GM18517 (cell line): ENCODE measurements at regions not wholly inside any gene's neighbourhood (a gene's known extent, or its start where the extent isn't known, plus 50 kb on each side); places are given as distances from the start of the nearest gene placed in this dataset.
"Not testable (repeated sequence)": the region's sequence is repeated elsewhere in the genome, so short reads cannot be mapped to it uniquely, and the experiment has no call there.

Experiments used
- ATAC-seq: cut with Tn5 transposase; IDR thresholded peaks from one replicate; pipeline ENCODE4 v1.9.1; 2021; ENCODE audit warnings: mild to moderate bottlenecking, moderate library complexity; ENCODE audit not compliant: unreplicated experiment

DNA sequence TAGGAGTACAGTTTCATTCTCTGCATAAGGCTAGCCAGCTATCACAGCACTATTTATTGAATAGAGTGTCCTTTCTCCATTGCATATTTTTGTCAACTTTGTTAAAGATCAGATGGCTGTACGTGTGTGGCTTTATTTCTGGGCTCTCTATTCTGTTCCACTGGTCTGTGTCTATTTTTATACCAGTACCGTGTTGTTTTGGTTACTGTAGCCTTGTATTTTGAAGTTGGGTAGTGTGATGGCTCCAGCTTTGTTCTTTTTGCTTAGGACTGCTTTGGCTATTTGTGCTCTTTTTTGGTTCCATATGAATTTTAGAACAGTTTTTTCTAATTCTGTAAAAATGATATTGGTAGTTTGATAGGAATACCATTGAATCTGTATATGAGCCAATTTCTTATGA lies 182.1 kb upstream of the DIAPH2 start:
- no peak for ATAC-seq

DNA sequence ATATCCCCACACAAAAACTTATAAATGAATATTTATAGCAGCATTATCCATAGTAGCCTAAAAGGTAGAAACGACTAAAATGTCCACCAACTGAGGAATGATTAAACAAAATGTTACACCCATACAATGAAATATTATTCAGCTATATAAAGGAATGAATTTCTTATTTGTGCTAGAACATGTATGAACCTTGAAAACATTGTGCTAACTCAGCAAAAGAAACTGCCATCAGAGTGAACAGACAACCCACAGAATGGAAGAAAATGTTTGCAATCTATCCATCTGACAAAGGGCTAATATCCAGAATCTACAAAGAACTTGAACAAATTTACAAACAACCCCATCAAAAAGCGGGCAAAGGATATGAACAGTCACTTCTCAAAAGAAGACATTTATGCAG lies 155.3 kb upstream of the DIAPH2 start:
- ATAC-seq: not testable (repeated sequence)

DNA sequence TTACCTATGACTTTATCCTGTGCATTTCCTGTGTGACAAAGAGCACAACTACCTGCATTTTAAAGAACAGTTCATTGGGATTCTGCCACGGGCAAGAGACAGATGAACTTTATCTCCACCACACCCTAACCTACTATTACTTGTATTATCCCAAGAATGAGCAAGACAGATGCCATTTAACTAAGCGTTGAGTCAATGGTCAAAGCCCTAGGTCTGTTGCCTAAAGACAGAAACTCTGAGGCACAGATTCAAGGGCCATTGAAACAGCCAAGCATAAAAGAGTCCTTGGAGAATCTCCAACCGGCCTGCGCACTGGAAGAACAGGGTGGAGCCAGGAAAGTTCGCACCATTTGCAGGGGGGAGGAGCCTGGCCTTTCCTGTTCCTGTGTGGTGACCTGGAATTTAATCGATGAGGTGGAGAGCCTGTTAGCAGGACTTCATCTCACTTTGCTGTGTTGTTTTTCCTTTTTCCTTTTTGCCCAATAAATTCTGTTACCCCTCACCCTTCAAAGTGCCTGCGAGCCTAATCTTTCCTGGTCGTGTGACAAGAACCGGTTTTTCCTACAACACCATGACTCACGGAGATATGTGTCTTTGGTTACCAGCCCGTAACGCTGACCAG lies 146.4 kb upstream of the DIAPH2 start:
- no peak for ATAC-seq

DNA sequence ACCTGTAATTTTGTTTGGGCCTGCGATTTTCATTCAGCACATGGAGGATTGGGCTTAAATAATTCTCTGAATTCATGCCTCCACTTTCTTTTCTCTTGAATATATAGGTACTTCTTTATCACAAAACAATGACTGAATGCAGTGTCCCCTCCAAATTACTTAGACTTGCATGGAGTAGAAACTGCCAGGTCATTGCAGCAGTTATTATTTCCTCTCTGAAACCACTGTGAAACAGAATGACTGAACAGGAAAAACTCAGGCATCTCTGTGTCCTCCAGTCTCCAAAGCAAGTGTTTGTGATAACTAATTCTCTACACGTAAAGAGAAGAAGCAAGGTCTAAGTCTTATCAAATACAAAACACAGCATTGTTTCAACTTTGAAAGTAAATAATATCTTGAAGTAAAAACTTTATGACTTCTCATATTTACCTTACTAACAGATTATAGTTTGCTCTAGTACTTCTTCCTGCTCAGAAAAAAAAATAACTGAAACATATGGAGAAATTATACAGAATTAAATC lies 144.5 kb upstream of the DIAPH2 start:
- ATAC-seq: no peak

DNA sequence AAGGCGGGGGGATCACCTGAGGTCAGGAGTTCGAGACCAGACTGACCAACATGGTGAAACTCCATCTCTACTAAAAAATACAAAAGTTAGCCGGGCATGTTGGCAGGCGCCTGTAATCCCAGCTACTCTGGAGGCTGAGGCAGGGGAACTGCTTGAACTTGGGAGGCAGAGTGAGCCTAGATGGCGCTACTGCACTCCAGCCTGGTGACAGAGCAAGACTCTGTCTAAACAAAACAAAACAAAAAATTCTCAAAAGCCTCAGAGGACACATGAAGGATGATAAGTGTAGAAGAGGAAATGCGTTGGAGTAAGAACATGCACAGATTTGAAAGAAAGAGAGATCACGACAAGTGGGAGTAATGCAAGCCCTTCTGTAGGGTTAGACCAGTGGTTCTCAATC lies 138.4 kb upstream of the DIAPH2 start:
- not testable (repeated sequence) for ATAC-seq

DNA sequence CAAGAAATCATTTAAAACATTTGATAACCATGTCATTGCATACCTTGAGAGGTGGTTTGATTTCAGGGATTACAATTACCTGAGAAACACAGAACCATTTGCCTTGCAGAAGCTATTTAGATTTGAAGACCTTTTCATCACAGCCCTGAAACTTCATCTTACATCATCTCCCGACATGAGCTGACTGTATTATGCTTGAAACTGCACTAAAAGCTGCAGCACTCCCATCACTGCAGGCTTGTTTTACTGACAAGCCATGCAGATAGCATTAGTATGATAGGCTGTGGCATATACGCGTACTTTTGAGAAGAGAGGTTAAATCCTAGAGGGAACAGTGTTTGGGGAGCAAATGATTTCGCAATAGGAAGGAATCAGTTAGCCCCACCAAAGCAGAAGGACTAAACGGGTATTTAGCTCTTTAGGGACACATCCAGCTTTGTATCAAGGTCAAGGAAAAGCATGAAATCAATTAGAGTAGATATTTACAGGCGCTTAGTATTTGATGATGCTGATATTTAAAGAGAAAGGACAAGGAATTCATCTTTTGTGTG lies 133.2 kb upstream of the DIAPH2 start:
- no peak for ATAC-seq

DNA sequence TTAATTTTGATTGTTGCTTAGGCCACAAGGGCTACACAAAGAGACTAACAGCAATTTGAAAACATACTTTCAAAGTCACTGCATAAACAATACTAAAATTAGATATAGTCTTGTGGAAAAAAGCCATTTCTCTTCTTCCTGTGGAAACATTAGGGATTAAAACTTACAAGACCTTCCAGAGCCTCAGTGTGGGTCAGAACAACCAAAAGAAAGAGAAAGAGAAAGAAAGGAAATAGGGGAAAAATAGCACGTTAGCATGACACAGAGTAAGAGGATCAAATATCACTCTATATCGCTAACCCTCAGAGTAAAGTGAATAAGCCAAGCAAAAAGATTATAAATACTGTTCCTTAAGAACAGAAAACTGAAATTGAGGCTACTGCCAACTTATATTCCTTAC lies 127.8 kb upstream of the DIAPH2 start:
- no peak for ATAC-seq

DNA sequence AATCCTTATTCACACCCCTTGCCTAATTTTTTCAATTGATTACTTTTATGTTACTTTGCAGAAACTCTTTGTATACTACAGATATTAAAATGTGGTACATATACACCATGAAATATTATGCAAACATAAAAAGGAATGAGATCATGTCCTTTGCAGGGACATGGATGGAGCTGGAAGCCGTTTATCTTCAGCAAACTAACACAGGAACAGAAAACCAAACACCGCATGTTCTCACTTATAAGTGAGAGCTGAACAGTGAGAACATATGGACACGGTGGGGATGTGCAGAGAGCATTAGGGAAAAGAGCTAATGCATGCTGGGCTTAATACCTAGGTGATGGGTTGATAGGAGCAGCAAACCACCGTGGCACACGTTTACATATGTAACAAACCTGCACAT lies 123.5 kb upstream of the DIAPH2 start:
- not testable (repeated sequence) for ATAC-seq

DNA sequence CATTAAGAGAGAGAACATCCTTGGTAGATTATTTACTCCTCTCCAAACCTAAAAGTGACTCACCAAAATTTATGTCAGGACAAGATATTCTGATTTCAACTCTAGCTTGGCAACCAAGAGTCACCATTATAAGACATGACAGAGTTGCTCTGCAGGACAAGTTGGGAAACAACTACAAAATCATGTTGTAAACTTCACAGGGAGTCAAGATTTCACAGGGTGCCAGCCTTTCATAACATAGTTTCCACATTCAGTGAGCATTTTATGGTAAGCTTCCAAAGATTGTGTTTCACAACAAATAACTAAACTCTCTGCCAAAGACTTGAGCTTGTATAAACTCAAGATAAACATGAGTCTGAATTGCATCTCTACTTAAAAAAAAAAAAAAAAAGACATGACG lies 121.0 kb upstream of the DIAPH2 start:
- no peak for ATAC-seq

DNA sequence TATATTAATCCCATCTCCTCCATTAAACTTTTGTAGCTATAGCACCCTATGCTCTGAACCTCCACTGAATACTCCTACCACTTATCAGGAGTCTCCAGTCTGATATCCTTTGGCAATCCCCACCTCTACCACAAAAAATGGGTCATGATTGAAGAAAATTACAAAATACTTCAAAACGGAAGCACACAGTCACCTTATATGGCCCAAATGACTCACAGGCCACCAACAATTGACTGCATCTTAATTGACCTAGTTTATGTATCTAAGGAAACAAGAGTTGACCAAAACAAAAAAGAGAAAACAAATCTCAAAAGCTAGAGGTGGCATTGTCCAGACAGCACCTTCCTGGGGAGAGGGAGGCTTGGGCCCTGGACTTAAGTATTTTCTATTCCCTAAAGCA lies 120.0 kb upstream of the DIAPH2 start:
- ATAC-seq: no peak

DNA sequence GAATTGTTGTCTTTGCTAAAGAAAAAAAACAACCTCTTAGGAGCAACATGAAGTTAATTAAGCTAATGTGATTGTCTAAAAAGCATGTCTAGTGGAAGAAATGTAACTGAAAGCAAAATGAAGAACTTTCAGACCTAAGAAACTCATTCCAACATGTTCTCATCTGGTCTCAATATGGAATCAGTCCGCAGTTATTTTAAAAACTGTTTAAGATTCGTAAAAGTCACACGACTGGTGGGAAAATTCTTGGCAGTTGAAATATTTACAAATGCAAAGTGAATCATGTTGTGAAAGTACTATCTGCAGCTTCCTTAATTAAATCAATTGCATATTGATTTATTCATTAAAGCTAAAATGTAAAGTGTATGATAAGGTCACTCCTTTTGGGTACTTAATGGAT lies 117.8 kb upstream of the DIAPH2 start:
- ATAC-seq: no peak

DNA sequence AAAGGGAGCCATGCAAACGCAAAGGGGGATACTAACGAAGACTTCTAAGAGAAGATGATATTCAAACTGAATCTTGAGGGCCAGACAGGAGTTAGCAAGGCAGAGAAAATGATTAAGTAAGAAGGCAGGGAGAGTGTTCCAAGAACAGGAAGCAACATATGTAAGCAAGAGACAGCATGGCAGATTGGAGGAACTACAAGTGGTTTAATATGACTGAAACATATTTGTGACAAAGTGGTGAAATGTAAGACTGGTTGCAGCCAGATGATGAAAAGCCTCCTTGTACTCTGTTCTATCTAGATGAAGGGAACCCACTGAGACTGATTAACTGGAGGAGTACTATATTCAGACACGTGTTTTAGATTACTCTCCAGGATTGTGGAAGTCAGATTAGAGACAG lies 116.6 kb upstream of the DIAPH2 start:
- ATAC-seq: no peak

DNA sequence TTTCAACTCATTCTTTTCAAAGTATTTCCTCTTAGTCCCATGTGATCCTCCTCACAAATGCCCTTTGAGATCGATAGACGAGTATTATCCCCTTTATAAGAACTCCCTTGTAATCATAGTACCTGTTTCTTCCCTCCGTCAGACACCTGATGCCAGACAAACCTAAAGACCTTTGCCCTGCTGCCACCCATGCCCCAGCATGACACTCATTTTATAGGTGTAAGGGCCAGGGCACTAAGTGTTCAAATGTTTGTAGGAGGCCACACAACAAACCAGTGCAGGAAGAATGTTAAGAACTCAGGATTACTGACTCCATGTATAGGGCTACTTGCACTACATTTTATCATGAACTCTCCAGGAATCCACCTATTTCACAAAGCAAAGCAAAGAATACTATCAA lies 115.6 kb upstream of the DIAPH2 start:
- ATAC-seq: no peak

DNA sequence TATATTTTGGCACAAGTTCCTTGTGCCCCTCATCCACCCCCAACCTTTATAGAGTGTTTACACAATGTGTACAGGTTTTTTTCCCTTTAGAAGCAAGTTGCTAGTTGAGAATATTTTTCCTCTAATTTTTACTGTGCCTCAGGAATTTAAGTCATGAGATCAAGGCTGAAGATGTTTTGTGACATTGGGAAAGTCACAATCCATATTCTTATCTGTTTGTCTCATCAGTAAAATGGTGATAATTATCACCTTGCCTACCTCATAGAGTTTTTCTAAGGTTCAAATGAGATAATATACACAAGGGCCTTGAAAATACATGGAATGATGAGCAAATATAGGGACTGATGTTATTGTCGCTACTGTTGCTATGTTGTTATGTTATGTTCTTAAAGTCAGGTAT lies 109.6 kb upstream of the DIAPH2 start:
- no peak for ATAC-seq

DNA sequence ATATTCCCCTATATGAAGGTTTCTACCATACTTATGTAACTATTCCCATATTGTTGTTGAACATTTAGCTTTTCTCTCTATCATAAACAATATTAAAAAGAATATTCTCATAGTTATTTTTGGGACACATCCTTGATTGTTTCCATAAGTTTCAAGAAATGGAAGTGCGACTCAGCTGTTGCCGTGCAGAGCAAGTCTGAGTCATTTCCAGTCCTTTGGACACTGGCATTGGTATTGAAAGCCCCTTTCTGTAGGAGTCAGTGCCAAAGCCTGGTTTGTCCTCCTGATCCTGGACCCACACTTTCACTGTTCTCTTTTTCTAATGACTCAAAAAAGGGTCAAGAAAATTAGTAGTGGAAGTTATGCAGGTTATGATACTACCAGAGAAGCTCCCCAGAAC lies 108.3 kb upstream of the DIAPH2 start:
- ATAC-seq: no peak

DNA sequence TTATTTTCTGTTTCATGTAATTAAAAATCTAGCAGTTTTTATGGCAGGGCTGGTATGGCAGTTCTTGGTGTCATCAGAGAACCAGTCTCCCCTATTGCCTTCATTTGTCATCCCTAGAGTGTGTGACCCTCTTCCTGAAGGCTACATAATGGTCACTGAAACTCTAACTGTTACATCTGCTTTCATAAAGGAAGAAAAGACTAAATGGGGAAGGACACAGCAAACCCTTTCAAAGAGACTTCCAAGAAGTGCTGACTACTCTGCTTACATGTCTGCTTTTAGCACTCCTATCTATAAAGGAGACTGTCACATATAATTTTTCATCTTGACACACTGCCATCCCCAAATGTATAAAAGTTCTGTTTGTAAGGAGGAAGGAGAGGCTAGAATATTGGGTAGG lies 105.9 kb upstream of the DIAPH2 start:
- no peak for ATAC-seq

DNA sequence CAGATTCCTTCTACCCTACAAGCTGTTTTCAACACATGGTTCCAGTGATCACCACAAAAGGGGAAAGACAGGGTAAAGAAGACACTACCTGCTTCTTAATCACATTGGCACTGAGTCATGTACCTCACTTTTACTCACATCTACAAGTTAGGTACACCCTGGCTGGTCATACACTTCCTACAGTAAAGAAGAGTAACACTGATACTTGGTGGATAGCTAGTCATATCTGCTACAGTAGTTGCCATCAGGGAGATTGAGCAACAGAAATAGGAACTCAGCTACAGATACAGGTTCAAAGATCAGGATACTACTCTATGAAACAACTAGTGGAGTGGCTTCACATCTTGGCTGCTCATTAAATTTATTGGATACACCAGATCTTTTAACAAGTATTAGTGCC lies 105.4 kb upstream of the DIAPH2 start:
- ATAC-seq: no peak

DNA sequence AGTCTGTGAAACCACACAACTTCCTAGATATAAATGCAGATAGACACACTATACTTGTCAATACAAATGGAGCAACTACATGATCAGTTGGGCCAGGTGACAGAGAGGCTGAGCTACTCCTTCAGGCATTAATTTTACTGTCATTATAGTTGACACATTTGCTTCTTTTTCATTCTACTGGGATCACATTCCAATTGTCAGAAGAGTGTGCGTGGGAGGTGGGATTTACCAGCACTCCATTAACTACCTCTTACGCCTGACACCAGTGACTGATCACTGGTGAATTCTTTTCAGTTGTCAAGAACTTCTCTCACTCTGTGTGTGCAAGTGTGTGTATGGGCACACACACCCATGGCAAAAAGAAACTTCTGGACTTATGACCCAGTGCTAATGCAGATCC lies 94.2 kb upstream of the DIAPH2 start:
- ATAC-seq: no peak

DNA sequence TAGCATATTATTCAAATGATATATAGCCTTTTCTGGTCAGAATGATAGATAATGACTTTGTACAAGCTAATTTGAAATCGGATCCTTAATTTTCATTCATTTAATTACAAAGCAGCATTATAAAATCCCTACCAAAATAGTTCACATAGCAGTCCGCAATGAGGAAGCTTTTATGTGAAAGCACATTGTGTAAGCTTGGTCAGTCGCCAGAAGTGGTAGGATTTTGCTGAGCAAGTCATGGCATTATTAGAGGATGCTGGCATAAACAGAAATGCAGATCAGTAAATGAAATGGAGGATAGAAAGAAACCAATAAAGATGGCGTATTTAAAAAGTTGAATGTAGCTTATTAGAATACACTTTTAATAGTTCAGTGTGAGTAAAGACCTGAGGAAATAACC lies 93.2 kb upstream of the DIAPH2 start:
- ATAC-seq: no peak

DNA sequence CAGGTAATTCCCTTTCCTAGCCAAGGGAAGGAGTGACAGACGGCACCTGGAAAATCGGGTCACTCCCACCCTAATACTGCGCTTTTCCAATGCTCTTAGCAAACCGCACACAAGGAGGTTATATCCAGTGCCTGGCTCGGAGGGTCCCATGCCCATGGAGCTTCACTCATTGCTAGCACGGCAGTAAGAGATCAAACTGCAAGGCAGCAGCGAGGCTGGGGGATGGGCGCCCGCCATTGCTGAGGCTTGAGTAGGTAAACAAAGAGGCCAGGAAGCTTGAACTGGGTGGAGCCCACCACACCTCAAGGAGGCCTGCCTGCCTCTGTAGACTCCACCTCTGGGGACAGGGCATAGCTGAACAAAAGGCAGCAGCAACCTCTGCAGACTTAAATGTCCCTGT lies 86.8 kb upstream of the DIAPH2 start:
- ATAC-seq: not testable (repeated sequence)

DNA sequence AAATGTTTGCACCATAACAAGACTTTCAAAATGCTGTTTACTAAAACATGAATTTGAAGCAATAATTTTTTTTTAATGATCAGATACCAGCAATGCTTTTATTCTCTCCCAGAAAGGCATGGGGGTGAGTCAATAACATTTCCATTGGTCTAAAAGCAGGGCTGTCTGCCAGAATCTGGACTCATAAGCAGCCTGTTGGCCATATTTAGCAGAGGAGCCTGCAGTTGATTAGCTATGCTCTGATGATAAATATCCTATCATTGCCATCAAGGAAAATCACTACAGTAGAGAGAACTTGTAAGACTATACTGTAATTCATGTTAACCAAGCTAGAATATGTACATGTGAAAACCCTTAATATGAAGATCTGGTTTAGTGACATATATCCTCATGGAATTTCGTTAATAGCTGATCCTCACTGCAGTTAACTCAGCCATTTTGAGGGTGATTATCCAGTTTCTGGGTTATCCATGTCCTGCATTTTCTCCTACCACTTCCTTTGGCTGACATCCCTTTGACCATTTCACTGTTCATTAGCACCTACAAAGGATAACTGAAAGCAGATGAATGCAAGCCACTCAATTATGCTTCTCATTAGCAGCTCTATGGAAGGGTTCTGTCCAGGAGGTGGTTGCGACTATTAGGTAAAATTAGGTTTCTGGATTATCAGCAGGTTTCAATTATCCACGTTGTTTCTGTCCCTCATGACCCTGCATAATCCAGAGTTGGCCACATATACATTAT lies 72.9 kb upstream of the DIAPH2 start:
- ATAC-seq: no peak

DNA sequence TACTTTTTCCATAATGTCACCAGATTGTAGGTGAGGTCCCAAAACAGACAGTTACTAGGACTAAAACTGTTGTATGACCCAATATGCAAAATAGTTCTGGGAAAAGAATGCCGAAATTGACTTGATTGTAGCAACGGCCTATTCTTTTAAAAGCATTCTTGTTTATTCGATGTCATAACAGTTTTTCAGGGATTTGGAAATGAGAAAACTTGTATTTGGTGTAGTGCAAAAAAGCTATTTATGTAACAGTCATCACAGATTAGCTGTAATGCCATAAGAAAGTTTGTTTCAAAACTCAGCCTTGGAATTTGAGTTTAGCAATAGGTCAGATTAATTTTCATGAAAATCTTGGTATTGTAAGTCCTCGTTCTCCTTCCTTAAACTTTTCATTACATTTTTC lies 69.2 kb upstream of the DIAPH2 start:
- no peak for ATAC-seq
